HG02981 (cell line): ENCODE measurements at regions not wholly inside any gene's neighbourhood (a gene's known extent, or its start where the extent isn't known, plus 50 kb on each side); places are given as distances from the start of the nearest gene placed in this dataset.
"Not testable (repeated sequence)": the region's sequence is repeated elsewhere in the genome, so short reads cannot be mapped to it uniquely, and the experiment has no call there.

ENCODE experiments used
- ATAC-seq: cut with Tn5 transposase; IDR thresholded peaks from one replicate; pipeline ENCODE4 v1.9.1; 2021; ENCODE audit warnings: mild to moderate bottlenecking, moderate library complexity; ENCODE audit not compliant: unreplicated experiment

DNA sequence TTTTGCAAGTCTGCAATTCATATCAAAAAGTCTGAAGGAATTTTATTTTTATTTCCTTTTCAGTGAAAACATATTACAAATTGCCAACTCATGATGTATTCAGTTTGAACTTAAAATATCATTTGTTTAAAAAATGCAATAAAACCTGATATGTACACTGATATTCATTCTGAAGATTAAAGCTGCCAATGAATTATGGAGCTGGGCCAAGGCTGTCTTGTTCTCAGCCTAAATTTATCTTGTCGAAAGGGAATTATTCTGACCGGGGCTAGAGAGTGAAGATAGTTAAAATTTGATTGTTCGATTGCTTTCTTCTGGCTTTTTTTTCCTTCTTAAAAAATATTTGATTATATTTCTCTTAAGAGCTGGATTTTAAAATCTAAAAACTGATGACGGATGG is 54.0 kb upstream of the RBFOX1 start:
- no peak for ATAC-seq

DNA sequence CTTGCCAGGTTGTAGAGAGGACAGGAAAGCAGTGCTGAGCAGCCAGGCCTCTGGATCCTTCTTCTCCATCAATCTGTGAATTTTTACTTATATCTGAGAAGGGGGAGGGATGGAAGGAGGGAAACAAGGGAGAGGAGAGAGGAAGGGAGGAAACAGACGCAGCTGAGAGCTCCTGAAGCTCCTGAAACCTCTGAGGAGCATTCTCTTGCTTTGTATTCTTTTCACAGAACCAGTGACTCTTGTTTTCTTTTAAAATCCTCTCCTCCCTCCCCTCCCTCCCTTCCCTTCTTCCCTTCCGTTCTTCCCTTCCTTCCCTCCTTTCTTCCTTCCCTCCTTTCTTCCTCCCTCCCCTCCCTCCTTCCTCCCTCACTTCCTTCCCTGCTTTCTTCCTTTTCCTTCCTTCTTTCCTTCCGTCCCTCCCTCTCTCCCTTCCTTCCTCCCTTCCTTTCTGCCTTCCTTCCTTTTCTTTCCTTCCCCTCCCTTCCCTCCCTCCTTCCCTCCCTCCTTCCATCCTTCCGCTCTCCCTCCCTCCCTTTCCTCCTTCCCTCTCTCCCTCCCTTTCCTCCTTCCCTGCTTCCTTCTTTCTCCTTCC is 60.0 kb upstream of the RBFOX1 start:
- ATAC-seq = no peak

DNA sequence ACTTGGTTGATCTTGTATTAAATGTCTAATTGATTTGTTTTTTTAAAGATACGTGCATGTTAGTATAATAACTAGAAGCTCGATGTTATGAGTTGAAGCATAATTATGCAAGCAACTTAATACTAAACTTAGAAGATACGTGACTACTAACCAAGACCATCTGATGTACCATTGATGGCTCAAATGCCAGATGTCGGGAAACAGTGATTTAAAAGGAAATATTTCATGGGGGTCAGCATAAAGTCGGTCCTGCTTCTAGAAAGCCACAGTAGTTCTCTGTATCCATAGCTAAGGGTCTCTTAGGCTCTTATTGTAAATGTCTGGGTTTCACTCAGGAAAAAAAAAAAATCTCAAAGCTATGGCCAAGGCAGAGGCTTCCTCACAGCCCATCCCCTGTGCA is 61.2 kb upstream of the RBFOX1 start:
- ATAC-seq = no peak

DNA sequence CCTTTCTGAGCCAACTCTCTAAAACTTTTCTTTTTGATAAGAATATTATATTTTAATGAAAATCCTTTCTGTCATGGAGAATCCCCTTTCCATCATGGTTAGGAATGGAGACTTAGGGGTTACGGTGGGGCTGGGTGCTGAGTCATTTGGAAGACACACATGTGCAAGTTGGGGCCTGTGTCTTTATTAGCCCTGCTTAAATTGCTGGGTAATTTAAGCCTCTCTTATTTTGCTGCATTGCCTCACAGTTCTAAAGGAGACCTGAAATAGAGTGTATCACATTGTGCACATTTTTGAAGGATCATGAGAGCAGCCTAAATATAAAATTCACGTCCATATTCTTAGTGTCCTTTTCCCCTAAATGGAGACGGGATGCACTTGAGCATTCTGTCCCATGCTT is 61.8 kb upstream of the RBFOX1 start:
- ATAC-seq = no peak

DNA sequence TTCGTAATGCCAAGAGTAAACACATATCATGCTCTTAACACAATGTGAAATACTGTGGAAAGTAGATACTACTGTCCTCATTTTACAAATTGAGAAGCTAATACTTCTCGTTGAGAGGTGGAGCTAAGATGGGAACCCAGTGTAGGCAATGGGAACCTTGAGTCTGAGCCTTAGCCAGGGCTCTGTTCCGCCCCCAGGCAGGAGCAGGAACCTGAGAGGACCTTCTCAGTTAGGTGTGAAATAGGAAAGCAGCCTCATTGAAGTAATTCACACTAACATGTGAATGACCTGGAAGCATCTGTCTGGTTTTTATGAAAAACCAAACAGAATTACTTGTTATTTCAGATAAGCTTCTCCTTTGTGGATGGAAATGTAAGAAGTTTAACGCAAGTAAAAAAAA is 62.6 kb upstream of the RBFOX1 start:
- no peak for ATAC-seq

DNA sequence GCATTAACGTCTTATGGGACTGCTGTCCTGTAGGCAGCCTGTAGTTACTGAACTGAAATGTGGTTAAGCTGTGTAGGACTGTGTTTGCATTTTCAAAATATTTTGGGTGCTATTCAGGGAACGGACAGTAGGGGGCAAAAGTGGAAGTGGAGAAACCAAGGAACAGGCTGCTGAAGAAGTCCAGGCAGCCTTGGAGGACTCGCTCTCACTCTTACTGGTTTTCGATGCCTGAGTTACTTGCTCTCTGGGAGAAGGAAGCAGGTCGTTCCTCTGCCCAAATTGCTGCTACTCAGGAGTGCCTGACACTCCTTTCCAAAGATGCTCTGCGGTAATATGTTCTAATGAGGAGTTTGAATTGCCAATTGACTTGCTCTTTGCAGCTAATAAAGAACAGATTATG is 64.5 kb upstream of the RBFOX1 start:
- no peak for ATAC-seq

DNA sequence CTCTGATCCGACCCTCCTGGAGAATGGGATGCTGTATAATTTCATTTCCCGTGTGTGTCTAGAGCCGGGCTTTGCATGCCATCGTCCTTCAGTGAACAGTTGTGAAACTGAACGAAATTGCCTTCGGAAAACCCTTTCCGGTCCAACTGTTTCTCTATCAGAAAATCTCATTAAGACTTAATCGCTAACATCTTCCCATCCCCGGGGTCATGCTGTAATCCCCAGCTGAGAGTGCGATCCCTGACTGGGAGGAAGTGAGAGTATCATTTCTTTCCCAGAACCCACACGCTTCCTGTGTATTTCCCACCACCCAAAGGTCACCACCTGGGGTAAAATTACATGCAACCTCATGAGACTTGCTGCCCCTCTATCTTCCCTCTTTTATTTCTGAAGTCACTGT is 75.6 kb upstream of the RBFOX1 start:
- ATAC-seq = no peak

DNA sequence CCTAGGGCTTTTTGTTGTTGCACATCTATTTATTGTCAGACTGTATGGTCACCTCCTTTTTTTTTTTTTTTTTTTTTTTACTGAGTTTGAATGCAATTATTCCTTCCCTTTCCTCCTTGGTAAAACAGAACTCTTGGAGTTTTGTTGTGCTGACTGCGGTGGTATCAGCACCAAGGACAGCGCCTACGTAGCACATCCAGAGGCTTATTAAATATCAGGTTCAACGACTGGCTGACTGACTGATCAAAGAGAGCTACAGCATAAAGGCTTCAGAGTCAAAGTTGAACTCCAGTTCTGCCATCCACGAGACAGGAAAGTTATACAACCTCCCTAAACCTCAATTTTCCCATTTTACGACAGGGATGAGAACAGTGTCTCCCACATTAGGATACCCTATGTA is 86.1 kb upstream of the RBFOX1 start:
- ATAC-seq = no peak

DNA sequence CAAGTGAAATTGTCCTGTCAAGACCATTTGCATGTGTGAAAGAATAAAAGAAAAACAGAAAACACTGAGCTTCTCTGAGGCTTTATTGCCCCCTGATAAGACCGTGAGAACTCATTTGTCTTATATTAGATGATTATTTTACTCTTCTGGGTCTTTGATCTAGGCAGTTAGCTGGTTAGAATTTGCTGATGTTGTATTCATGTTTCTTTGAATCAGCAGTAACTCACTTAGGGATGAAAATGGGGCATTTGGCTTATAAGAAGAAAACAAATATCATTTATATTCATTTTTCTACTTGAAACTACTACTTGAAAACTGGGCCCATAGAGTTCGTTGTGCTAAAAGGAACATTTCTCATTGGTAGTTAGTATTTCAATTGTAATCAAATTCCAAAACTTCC is 93.1 kb upstream of the RBFOX1 start:
- ATAC-seq = no peak

DNA sequence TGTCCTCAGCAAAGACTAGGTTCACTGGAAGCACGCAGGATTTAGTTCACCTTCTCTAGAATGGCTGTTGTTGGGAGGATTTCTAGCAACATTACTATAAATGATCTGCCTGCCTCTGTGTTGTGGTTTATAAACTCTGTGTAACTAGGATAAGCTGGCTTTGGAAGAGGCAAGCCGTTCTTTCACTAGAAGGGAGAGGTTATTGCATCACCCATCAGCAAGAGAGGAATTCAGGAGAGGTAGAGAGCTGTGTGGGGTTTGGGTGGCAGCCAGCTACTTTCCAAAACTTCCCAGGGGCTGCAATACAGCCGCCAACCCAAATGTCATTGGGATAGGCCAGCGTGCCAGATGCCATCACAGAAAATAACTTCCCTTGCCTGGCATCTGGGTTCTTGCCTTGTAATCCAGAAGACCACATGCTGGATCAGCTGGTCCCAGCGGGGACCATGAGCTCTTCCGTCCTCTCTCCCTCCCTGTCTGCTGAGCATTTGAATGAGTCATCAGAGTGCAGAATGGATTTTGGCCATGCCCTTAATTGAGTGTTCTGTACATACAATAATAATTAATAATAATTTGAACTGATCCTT is 95.7 kb upstream of the RBFOX1 start:
- no peak for ATAC-seq

DNA sequence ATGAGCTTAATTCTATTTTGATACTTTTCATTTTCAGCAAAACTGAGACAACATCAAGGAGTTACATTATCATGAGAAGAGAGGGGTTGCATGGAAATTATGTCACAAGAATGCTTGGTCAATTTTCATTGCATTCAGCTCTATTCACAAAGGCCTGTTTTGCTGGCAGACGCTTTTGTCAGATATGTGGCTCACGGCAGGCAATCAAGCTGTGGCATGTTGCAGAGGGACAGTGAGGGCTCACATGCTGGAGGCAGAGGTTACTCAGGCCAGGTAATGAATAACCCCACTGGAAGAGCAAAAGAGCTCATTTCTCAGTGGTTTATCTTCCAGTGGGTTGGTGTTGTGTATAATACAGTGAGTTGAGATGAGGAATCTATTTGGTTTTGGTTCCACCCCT is 98.7 kb upstream of the RBFOX1 start:
- ATAC-seq = no peak

DNA sequence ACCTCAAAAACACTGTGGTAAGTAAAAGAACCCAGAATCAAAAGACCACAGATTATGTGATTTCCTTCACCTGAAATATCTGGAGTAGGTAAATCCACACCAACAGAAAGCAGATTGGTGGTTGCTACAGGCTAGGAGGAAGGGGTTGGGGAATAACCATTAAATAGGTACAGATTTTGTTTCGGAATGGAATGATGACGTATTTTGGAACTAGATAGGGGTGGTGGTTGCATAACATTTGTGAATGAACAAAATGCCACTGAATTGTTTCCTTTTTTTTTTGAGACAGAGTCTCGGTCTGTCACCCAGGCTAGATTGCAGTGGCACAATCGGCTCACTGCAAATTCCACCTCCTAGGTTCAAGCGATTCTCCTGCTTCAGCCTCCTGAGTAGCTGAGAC is 100.9 kb upstream of the RBFOX1 start:
- ATAC-seq = no peak

DNA sequence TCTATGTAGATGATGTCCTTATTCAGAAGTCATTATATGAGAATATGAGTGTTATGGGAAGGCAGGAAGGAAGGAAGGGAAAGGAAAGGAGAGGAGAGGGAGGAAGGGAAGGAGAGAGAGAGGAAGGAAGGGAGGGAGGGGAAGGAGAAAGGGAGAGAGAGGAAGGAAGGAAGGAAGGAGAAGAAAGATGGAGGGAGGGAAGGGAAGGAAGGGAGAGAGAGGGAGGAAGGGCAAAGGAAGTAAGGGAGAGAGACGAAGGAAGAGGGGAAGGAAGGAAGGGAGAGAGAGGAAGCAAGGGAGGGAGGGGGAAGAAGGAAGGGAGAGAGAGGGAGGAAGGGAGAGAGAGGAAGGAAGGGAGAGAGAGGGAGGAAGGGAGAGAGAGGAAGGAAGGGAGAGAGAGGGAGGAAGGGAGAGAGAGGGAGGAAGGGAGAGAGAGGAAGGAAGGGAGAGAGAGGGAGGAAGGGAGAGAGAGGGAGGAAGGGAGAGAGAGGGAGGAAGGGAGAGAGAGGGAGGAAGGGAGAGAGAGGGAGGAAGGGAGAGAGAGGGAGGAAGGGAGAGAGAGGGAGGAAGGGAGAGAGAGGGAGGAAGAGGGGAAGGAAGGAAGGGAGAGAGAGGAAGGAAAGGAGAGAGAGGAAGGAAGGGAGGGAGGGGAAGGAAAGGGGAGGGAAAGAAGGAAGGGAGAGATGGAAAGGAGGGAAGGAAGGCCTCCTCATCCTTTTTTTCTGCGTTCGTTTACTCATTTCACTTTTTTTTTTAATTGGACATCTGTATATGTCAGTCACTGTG is 103.0 kb upstream of the RBFOX1 start:
- not testable (repeated sequence) for ATAC-seq

DNA sequence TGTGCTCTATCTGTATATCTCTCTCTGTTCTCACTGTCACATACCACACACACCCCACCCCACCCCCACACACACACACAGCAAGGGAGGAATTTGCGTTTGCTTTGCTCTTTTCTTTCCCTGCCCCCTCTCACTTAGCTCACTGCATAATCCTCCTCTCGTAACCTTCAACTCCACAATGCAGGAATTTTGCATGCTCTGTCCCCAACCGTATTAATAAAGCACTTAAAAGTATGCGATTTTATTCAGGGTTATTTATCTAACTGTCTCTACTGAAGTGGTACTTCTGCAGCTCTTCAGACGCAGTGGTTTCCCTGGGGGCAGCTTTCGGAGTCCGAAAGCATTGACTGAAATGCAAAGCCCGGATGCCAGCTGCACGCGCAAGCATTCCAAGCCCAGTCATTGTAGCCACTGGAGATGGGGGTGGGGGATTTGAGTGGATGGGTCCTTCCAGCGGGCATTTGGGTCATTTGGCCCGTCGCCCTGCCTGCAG is 105.4 kb upstream of the RBFOX1 start:
- ATAC-seq = no peak

DNA sequence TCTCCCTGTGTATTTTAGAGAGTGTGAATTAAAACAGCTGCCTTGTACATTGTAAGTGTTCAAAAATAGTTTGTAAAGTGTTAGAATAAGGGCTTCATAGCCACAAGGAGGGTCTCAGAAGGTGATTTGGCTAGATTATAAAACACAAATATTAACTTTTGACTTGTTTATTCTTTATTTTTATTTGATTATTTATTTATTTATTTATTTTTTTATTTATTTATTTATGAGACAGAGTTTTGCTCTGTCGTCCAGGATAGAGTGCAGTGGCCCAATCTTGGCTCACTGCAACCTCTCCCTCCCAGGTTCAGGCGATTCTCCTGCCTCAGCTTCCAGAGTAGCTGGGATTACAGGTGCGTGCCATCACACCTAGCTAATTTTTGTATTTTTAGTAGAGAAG is 111.5 kb upstream of the RBFOX1 start:
- no peak for ATAC-seq

DNA sequence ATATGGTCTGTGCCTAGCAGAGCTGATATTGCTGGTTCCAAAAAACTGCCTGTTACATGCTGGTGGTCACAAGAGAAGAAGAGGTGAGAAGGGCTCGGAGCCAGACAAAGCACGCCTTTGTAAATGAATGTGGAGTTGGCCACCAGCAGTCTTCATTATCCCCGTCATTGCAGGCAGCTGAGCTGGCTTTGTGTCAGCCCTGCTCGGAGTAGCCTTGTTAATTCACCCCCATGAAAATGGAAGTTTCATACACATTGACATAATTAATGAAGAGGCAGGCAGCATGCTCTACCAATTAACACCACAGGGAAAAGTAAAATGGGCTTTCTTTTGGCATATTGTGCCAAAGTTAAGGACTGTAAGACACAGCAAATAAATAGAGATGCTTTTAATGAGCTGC is 113.7 kb upstream of the RBFOX1 start:
- no peak for ATAC-seq

DNA sequence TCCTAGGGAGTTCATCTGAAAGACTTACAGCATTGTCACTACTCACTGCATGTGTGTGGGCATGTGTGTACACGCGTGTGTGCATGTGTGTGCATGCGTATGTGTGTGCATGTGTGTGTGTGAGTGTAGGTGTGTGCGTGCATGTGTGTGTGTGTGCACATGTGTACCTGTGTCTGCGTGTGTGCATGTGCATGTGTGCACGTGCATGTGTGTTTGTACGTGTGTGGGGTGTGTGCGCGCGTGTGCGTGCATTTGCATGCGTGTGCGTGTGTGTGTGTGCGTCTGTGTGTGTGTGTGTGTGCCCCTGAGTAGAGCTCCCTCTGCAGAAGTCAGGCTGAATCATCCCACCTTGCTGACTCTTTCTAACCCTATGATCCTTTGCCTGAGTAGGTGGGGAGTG is 114.8 kb upstream of the RBFOX1 start:
- no peak for ATAC-seq

DNA sequence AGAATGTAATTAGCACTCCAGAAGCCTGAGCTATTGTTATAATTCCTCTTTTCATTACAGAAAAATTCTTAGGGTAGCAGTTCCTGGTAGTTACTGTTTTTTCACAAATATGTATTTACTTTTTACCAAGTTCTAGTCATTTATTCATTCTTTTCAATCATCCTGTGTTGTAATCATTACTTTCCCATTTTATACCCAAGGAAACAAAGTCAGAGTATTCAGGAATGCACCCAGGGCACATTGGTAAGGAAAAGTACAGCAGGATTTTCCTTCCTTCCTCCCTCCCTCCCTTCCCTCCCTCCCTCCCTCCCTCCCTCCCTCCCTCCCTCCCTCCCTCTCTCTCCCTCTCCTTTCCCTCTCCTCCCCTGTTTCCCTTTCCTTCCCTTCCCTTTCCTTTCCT is 115.9 kb upstream of the RBFOX1 start:
- no peak for ATAC-seq

DNA sequence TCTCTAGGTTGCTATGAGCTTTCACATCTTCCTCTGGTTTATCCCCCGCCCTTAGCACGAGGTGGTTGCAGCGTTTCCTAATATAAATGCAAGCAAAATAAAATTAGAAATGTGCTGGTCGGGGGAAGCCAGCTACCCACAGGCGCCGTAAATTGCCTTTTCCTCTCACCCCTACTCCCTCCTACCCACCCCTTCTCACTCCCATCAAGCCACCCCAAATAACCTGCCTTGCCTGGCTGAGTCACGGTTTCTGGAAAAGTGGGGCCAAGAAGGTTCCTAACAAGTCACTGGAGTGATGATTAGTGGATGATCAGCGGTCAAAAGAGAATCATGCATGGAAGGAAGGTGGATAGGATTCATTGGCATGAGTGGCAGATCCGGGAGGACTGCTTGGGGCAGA is 120.9 kb upstream of the RBFOX1 start:
- ATAC-seq = no peak

DNA sequence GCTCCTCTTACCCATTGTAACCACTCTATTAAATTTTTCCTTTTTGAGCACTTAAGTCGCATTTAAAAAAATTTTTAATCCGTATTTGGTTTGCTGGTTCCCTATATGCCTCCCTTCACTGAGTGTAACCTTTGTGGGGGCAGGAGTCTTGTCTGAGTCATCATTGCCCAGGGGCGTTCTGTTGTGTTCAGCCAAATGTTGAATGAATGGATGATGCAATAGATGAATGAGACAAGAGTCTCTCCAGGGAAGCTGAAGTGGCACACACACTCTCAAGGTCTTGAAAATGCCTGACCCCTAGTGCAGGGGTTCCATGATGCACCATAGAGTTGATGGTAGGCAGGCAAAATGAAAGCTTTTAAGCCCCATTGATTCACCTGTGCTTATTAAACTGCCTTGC is 123.0 kb upstream of the RBFOX1 start:
- no peak for ATAC-seq

DNA sequence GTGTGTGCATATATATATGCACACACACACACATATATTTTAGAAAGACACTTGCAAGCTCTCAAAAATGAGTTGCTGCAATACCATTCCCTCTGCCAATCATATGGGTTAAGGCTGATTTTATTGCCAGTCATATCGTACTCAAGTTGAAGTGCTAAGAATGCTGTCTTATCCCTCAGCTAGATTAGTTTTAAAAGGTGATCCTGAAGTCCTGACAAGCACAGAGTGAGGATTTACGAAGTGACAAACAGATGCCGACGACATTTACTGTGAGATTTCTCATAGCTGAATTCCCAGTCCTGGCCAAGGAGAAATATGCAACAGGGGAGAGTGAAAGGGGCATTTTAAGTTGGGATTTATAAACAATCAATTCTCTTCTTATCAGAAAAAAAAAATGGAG is 126.2 kb upstream of the RBFOX1 start:
- no peak for ATAC-seq

DNA sequence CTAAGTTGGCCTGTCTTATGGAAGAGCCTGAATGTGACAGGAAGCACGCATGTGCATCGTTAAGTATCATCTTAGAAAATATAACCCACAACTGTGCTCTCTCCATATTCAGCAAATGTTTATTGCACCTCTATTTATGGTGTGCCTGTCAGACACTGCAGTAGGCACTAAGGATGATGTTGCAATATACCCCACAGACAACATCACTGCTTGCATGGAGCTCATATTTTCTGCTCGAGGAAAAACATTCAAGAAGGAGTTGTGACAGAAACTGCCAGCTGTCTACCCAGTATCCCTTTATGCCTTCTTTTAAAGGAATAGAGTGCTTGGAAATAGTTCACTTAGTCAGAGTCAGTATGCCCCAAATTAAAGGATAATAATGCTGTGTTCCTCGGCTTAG is 132.3 kb upstream of the RBFOX1 start:
- no peak for ATAC-seq
